ENCODE measurements at regions not wholly inside any gene's neighbourhood (a gene's known extent, or its start where the extent isn't known, plus 50 kb on each side); places are given as distances from the start of the nearest gene placed in this dataset.

DNA sequence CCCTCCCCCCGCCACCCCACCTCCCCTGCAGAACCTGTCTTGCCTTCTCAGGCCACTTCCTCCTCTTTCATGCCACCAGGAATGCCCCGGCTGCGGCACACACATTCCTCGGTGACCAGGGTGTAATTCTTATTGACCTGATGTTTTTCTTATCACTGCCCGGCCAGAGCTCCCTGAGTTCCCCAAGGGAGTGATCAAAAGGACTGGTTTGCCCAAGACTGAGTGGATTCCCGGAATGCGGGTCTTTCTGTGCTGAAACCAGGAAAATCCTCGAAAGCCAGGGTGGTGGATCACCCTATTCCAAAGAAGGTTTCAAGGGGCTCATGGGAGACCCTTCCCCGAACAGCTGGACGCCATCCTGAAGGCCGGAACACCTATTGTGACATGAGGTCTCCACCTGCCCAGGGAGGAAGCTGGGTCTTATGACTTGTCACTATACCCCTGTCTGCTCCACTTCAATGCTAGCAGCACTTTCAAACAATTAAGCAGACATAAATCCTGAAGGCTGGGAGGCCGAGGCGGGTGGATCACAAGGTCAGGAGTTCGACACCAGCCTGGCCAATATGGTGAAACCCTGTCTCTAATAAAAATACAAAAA, 53.0 kb upstream of the RPL38 start:
- no peak for TF ChIP-seq POLR2AphosphoS5 (IDR thresholded peaks at IDR 0.05; ENCODE audit: low read depth, low read length)
- no peak for TF ChIP-seq TAF1 (IDR thresholded peaks at IDR 0.05; ENCODE audit: borderline replicate concordance, insufficient read depth, low read length)
- TF ChIP-seq, protein P1, sequence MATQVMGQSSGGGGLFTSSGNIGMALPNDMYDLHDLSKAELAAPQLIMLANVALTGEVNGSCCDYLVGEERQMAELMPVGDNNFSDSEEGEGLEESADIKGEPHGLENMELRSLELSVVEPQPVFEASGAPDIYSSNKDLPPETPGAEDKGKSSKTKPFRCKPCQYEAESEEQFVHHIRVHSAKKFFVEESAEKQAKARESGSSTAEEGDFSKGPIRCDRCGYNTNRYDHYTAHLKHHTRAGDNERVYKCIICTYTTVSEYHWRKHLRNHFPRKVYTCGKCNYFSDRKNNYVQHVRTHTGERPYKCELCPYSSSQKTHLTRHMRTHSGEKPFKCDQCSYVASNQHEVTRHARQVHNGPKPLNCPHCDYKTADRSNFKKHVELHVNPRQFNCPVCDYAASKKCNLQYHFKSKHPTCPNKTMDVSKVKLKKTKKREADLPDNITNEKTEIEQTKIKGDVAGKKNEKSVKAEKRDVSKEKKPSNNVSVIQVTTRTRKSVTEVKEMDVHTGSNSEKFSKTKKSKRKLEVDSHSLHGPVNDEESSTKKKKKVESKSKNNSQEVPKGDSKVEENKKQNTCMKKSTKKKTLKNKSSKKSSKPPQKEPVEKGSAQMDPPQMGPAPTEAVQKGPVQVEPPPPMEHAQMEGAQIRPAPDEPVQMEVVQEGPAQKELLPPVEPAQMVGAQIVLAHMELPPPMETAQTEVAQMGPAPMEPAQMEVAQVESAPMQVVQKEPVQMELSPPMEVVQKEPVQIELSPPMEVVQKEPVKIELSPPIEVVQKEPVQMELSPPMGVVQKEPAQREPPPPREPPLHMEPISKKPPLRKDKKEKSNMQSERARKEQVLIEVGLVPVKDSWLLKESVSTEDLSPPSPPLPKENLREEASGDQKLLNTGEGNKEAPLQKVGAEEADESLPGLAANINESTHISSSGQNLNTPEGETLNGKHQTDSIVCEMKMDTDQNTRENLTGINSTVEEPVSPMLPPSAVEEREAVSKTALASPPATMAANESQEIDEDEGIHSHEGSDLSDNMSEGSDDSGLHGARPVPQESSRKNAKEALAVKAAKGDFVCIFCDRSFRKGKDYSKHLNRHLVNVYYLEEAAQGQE (IDR thresholded peaks at IDR 0.05; ENCODE audit: insufficient read depth in 1 of 2, low read depth in 2 of 2, low read length in 2 of 2): no peak
- TF ChIP-seq FOXP2 (optimal IDR thresholded peaks at IDR 0.05; ENCODE audit: borderline replicate concordance, extremely low read depth, extremely low read length, insufficient read depth): no peak
- TF ChIP-seq SIN3A (IDR thresholded peaks at IDR 0.05; ENCODE audit: borderline replicate concordance, insufficient read depth, low read length): no peak

DNA sequence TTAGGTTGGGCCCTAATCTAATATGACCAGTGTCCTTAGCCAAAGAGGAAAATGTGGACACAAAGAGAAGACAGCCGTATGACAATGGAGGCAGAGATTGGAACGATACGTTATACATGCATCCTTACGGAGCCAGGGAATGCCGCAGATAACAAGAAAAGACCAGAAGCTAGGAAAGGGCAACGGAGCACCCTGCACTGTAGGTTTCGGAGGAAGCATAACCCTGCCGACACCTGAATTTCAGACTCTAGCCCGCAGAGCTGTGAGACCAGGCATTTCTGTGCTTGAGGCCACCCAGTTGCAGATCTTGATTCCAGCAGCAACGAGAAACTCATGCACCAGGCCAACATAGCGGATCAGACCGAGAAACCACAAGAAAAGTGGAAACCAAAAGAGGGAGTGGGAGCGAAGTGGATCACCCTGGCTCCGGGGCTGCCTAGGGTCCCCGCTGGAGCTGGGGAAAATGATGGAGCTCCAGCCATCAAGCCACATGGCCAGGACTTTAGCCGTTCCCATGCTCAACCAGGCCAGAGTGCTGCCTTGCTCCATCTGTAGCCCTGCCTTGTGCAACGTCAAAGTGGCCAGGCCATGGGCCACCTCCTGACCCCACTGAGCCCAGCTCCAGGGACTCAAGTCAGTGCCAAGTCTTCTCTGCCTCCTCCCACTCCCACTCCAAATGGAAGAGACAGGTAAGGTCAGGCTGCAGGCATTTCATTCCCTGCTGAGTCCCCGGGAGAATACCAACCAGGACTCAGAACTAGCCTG, 51.7 kb upstream of the RPL38 start:
- TF ChIP-seq TAF1 (IDR thresholded peaks at IDR 0.05; ENCODE audit: borderline replicate concordance, insufficient read depth, low read length): no peak
- no peak for TF ChIP-seq POLR2AphosphoS5 (IDR thresholded peaks at IDR 0.05; ENCODE audit: low read depth, low read length)
- no peak for TF ChIP-seq SIN3A (IDR thresholded peaks at IDR 0.05; ENCODE audit: borderline replicate concordance, insufficient read depth, low read length)
- TF ChIP-seq, protein P1 (IDR thresholded peaks at IDR 0.05; ENCODE audit: insufficient read depth in 1 of 2, low read depth in 2 of 2, low read length in 2 of 2): no peak
- no peak for TF ChIP-seq FOXP2 (optimal IDR thresholded peaks at IDR 0.05; ENCODE audit: borderline replicate concordance, extremely low read depth, extremely low read length, insufficient read depth)

DNA sequence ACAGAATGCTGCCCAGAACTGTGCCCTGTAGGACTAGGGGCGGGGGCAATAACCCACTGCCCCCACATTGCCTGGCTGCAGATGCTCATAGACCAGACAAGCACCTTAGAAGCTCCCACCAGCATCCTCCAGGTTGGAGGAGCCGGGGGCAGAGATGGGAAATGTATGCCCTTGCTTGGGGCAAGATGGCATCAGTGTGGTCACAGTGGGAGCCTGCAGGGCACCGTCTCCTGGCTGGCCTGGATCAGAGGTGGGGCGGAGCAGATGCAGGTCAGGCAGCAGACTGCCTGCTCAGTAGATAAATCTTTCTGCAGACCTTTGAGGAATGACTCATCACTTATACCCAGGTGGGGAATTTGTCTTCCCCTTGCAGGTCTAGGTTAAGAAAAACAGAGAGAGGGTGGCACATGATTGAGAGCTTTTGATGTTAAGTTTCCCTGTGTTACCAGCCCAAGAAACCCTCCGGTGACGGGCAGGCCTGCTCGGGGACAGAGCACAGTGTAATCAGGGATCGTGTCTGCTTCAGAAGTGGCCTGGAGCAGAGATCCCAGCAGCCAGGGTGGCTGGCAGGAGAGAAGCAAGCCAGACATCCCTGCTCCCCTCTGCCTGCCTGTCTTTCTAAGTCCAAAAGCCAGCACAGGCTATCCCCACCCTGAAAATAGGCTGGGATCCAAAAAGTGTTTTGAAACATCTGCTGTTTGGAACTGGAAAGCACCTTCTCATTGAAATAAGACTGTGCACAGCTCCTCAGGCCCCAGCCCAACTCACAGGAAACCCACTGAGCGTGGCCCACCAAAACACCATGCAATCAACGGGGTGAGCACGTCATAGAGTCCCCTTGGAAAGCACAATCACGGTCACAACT, 50.7 kb upstream of the RPL38 start:
- TF ChIP-seq FOXP2 (optimal IDR thresholded peaks at IDR 0.05; ENCODE audit: borderline replicate concordance, extremely low read depth, extremely low read length, insufficient read depth) (no peak), SIN3A (IDR thresholded peaks at IDR 0.05; ENCODE audit: borderline replicate concordance, insufficient read depth, low read length) (no peak), POLR2AphosphoS5 (IDR thresholded peaks at IDR 0.05; ENCODE audit: low read depth, low read length) (no peak), TAF1 (IDR thresholded peaks at IDR 0.05; ENCODE audit: borderline replicate concordance, insufficient read depth, low read length) (no peak)
- TF ChIP-seq, protein P1 (IDR thresholded peaks at IDR 0.05; ENCODE audit: insufficient read depth in 1 of 2, low read depth in 2 of 2, low read length in 2 of 2): no peak

DNA sequence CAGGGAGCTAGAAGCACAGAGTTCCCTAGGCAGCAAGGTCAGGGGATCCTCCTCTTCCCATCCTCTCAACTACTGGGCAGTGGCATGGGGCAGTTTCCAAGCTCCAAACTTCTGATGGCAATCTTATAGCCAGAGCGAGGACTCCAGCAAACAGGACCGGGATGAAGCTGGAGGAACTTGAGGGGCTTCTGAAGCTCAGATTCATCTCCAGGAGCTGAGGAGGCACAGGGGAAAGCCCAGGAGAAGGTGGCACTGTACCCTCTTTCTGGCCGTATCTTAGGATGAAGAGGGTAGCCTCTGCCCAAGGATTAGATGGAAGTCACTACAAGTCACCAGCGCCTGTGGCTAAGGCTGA, 50.0 kb upstream of the RPL38 start:
- no peak for TF ChIP-seq POLR2AphosphoS5 (IDR thresholded peaks at IDR 0.05; ENCODE audit: low read depth, low read length)
- TF ChIP-seq FOXP2 (optimal IDR thresholded peaks at IDR 0.05; ENCODE audit: borderline replicate concordance, extremely low read depth, extremely low read length, insufficient read depth): no peak
- TF ChIP-seq, protein P1 (IDR thresholded peaks at IDR 0.05; ENCODE audit: insufficient read depth in 1 of 2, low read depth in 2 of 2, low read length in 2 of 2): no peak

All from PFSK-1 (cell line).